HepG2 (cell line): ENCODE measurements at regions not wholly inside any gene's neighbourhood (a gene's known extent, or its start where the extent isn't known, plus 50 kb on each side); places are given as distances from the start of the nearest gene placed in this dataset.

Experiments
- CTCF ChIP-seq: sonication (generic); formaldehyde crosslinking; IDR thresholded peaks from 2 replicates; pipeline ENCODE4 v1.5.0; 2020; ENCODE audit warnings: mild to moderate bottlenecking, missing genetic modification reagents, moderate library complexity
- POLR2A ChIP-seq, 2 experiments: IDR thresholded peaks; 2 replicates each; pipeline ENCODE4 v1.6.1; 2011; ENCODE audit warnings: low read depth in 2 of 2, low read length in 2 of 2, mild to moderate bottlenecking in 1 of 2, moderate library complexity in 1 of 2; ENCODE audit not compliant: insufficient read depth in 1 of 2
- RFX5 ChIP-seq: IDR thresholded peaks from 2 replicates; pipeline ENCODE4 v1.6.1; 2011; ENCODE audit warnings: low read depth, low read length, improper control_type of control experiment
- YY1 ChIP-seq: IDR thresholded peaks from 2 replicates; pipeline ENCODE4 v1.6.1; 2011; ENCODE audit warnings: low read length, low read depth, moderate library complexity, mild to moderate bottlenecking; ENCODE audit not compliant: insufficient read depth, insufficient replicate concordance
- ZBTB39 ChIP-seq: sonication (generic); formaldehyde crosslinking; IDR thresholded peaks from 2 replicates; pipeline ENCODE4 v1.5.0; 2020; ENCODE audit warnings: missing genetic modification reagents
- ZFX ChIP-seq: sonication (generic); formaldehyde crosslinking; IDR thresholded peaks from 2 replicates; pipeline ENCODE4 v1.4.0; 2020; ENCODE audit warnings: mild to moderate bottlenecking, low read depth, missing genetic modification reagents, moderate library complexity

GRCh38 chr16:51034481-51035109 lies 116.5 kb downstream of the SALL1 start:
- TF ChIP-seq YY1 (no peak), ZFX (CRISPR knock-in tag) (no peak), POLR2A (IDR thresholded peaks at IDR 0.05; ENCODE audit: insufficient read depth in 1 of 2, low read depth in 2 of 2, low read length in 2 of 2) (no peak), RFX5 (no peak), ZBTB39 (CRISPR knock-in tag) (no peak), CTCF (CRISPR knock-in tag) (no peak)
